WTC11 (cell line): ENCODE measurements at regions not wholly inside any gene's neighbourhood (a gene's known extent, or its start where the extent isn't known, plus 50 kb on each side); places are given as distances from the start of the nearest gene placed in this dataset.
"Not testable (repeated sequence)": the region's sequence is repeated elsewhere in the genome, so short reads cannot be mapped to it uniquely, and the experiment has no call there.

Source experiments
- CREB1 ChIP-seq: sonication (generic); formaldehyde crosslinking; IDR thresholded peaks from 2 replicates; pipeline ENCODE4 v1.8.0; 2023; ENCODE audit warnings: mild to moderate bottlenecking, missing genetic modification reagents
- ETV6 ChIP-seq: sonication (generic); formaldehyde crosslinking; IDR thresholded peaks from 2 replicates; pipeline ENCODE4 v1.8.1; 2022; ENCODE audit warnings: mild to moderate bottlenecking, missing genetic modification reagents
- GRHL2 ChIP-seq: fragments of 250-450 bp; sonication (Bioruptor Pico); IDR thresholded peaks from 2 replicates; pipeline ENCODE4 v1.8.0; 2022; ENCODE audit warnings: mild to moderate bottlenecking, moderate library complexity; ENCODE audit not compliant: insufficient replicate concordance, severe bottlenecking
- MXD4 ChIP-seq: fragments of 250-450 bp; sonication (Bioruptor Pico); IDR thresholded peaks from 2 replicates; pipeline ENCODE4 v1.8.0; 2021; ENCODE audit warnings: mild to moderate bottlenecking, moderate library complexity, borderline replicate concordance
- SP1 ChIP-seq: sonication (generic); formaldehyde crosslinking; conservative IDR thresholded peaks from 2 replicates; pipeline ENCODE4 v1.8.1; 2022; ENCODE audit warnings: missing genetic modification reagents
- TP53 ChIP-seq: sonication (generic); formaldehyde crosslinking; IDR thresholded peaks from 2 replicates; pipeline ENCODE4 v1.8.1; 2023; ENCODE audit warnings: mild to moderate bottlenecking, missing genetic modification reagents
- ZNF121 ChIP-seq: sonication (generic); formaldehyde crosslinking; IDR thresholded peaks from 2 replicates; pipeline ENCODE4 v1.8.0; 2023; ENCODE audit warnings: missing genetic modification reagents
- TF ChIP-seq, protein P1 (sequence below): sonication (generic); formaldehyde crosslinking; IDR thresholded peaks from 2 replicates; pipeline ENCODE4 v1.8.0; 2022; ENCODE audit warnings: mild to moderate bottlenecking, missing genetic modification reagents
- TF ChIP-seq, protein P2 (sequence below): fragments of 200-600 bp; IDR thresholded peaks from 2 replicates; pipeline ENCODE4 v1.8.0; 2022; ENCODE audit warnings: antibody characterized with exemption
- TF ChIP-seq, protein P3 (sequence below): sonication (generic); formaldehyde crosslinking; IDR thresholded peaks from 2 replicates; pipeline ENCODE4 v1.8.1; 2023; ENCODE audit warnings: mild to moderate bottlenecking, missing genetic modification reagents, moderate library complexity
- TF ChIP-seq, protein P4 (sequence below): fragments of 250-450 bp; sonication (Bioruptor Pico); IDR thresholded peaks from 2 replicates; pipeline ENCODE4 v1.9.0; 2021; ENCODE audit warnings: mild to moderate bottlenecking
- TF ChIP-seq, protein P5 (sequence below): sonication (generic); formaldehyde crosslinking; IDR thresholded peaks from 2 replicates; pipeline ENCODE4 v1.8.1; 2023; ENCODE audit warnings: mild to moderate bottlenecking, missing genetic modification reagents, borderline replicate concordance
- TF ChIP-seq, protein P6 (sequence below): sonication (generic); formaldehyde crosslinking; IDR thresholded peaks from 2 replicates; pipeline ENCODE4 v1.8.1; 2023; ENCODE audit warnings: mild to moderate bottlenecking, missing genetic modification reagents
- TF ChIP-seq, protein P7 (sequence below): sonication (generic); formaldehyde crosslinking; IDR thresholded peaks from 2 replicates; pipeline ENCODE4 v1.8.0; 2022; ENCODE audit warnings: missing genetic modification reagents

DNA sequence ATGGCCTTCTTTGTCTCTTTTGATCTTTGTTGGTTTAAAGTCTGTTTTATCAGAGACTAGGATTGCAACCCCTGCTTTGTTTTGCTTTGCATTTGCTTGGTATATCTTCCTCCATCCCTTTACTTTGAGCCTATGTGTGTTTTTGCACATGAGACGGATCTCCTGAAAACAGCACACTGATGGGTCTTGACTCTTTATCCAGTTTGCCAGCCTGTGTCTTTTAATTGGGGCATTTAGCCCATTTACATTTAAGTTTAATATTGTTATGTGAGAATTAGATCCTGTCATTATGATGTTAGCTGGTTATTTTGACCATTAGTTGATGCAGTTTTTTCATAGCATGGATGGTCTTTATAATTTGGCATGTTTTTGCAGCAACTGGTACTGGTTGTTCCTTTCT, 89.2 kb upstream of the ITPRID2 start:
- not testable (repeated sequence) for TF ChIP-seq ZNF121; GRHL2 (CRISPR knock-in tag); ETV6 (CRISPR knock-in tag); SP1 (CRISPR knock-in tag); MXD4 (CRISPR knock-in tag); TP53; CREB1 (CRISPR knock-in tag)
- TF ChIP-seq, protein P1, sequence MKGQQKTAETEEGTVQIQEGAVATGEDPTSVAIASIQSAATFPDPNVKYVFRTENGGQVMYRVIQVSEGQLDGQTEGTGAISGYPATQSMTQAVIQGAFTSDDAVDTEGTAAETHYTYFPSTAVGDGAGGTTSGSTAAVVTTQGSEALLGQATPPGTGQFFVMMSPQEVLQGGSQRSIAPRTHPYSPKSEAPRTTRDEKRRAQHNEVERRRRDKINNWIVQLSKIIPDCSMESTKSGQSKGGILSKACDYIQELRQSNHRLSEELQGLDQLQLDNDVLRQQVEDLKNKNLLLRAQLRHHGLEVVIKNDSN (CRISPR knock-in tag), result not testable (repeated sequence)
- TF ChIP-seq, protein P2, sequence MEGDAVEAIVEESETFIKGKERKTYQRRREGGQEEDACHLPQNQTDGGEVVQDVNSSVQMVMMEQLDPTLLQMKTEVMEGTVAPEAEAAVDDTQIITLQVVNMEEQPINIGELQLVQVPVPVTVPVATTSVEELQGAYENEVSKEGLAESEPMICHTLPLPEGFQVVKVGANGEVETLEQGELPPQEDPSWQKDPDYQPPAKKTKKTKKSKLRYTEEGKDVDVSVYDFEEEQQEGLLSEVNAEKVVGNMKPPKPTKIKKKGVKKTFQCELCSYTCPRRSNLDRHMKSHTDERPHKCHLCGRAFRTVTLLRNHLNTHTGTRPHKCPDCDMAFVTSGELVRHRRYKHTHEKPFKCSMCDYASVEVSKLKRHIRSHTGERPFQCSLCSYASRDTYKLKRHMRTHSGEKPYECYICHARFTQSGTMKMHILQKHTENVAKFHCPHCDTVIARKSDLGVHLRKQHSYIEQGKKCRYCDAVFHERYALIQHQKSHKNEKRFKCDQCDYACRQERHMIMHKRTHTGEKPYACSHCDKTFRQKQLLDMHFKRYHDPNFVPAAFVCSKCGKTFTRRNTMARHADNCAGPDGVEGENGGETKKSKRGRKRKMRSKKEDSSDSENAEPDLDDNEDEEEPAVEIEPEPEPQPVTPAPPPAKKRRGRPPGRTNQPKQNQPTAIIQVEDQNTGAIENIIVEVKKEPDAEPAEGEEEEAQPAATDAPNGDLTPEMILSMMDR, result not testable (repeated sequence)
- TF ChIP-seq, protein P3, sequence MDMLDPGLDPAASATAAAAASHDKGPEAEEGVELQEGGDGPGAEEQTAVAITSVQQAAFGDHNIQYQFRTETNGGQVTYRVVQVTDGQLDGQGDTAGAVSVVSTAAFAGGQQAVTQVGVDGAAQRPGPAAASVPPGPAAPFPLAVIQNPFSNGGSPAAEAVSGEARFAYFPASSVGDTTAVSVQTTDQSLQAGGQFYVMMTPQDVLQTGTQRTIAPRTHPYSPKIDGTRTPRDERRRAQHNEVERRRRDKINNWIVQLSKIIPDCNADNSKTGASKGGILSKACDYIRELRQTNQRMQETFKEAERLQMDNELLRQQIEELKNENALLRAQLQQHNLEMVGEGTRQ (CRISPR knock-in tag), result not testable (repeated sequence)
- TF ChIP-seq, protein P4, sequence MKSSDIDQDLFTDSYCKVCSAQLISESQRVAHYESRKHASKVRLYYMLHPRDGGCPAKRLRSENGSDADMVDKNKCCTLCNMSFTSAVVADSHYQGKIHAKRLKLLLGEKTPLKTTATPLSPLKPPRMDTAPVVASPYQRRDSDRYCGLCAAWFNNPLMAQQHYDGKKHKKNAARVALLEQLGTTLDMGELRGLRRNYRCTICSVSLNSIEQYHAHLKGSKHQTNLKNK, result not testable (repeated sequence)
- TF ChIP-seq, protein P5, sequence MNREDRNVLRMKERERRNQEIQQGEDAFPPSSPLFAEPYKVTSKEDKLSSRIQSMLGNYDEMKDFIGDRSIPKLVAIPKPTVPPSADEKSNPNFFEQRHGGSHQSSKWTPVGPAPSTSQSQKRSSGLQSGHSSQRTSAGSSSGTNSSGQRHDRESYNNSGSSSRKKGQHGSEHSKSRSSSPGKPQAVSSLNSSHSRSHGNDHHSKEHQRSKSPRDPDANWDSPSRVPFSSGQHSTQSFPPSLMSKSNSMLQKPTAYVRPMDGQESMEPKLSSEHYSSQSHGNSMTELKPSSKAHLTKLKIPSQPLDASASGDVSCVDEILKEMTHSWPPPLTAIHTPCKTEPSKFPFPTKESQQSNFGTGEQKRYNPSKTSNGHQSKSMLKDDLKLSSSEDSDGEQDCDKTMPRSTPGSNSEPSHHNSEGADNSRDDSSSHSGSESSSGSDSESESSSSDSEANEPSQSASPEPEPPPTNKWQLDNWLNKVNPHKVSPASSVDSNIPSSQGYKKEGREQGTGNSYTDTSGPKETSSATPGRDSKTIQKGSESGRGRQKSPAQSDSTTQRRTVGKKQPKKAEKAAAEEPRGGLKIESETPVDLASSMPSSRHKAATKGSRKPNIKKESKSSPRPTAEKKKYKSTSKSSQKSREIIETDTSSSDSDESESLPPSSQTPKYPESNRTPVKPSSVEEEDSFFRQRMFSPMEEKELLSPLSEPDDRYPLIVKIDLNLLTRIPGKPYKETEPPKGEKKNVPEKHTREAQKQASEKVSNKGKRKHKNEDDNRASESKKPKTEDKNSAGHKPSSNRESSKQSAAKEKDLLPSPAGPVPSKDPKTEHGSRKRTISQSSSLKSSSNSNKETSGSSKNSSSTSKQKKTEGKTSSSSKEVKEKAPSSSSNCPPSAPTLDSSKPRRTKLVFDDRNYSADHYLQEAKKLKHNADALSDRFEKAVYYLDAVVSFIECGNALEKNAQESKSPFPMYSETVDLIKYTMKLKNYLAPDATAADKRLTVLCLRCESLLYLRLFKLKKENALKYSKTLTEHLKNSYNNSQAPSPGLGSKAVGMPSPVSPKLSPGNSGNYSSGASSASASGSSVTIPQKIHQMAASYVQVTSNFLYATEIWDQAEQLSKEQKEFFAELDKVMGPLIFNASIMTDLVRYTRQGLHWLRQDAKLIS (CRISPR knock-in tag), result not testable (repeated sequence)
- TF ChIP-seq, protein P6, sequence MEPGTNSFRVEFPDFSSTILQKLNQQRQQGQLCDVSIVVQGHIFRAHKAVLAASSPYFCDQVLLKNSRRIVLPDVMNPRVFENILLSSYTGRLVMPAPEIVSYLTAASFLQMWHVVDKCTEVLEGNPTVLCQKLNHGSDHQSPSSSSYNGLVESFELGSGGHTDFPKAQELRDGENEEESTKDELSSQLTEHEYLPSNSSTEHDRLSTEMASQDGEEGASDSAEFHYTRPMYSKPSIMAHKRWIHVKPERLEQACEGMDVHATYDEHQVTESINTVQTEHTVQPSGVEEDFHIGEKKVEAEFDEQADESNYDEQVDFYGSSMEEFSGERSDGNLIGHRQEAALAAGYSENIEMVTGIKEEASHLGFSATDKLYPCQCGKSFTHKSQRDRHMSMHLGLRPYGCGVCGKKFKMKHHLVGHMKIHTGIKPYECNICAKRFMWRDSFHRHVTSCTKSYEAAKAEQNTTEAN (CRISPR knock-in tag), result not testable (repeated sequence)
- TF ChIP-seq, protein P7, sequence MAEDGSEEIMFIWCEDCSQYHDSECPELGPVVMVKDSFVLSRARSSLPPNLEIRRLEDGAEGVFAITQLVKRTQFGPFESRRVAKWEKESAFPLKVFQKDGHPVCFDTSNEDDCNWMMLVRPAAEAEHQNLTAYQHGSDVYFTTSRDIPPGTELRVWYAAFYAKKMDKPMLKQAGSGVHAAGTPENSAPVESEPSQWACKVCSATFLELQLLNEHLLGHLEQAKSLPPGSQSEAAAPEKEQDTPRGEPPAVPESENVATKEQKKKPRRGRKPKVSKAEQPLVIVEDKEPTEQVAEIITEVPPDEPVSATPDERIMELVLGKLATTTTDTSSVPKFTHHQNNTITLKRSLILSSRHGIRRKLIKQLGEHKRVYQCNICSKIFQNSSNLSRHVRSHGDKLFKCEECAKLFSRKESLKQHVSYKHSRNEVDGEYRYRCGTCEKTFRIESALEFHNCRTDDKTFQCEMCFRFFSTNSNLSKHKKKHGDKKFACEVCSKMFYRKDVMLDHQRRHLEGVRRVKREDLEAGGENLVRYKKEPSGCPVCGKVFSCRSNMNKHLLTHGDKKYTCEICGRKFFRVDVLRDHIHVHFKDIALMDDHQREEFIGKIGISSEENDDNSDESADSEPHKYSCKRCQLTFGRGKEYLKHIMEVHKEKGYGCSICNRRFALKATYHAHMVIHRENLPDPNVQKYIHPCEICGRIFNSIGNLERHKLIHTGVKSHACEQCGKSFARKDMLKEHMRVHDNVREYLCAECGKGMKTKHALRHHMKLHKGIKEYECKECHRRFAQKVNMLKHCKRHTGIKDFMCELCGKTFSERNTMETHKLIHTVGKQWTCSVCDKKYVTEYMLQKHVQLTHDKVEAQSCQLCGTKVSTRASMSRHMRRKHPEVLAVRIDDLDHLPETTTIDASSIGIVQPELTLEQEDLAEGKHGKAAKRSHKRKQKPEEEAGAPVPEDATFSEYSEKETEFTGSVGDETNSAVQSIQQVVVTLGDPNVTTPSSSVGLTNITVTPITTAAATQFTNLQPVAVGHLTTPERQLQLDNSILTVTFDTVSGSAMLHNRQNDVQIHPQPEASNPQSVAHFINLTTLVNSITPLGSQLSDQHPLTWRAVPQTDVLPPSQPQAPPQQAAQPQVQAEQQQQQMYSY (CRISPR knock-in tag), result not testable (repeated sequence)
